PC-3 (cell line): ENCODE measurements at regions not wholly inside any gene's neighbourhood (a gene's known extent, or its start where the extent isn't known, plus 50 kb on each side); places are given as distances from the start of the nearest gene placed in this dataset.

Experiments
- EZH2 ChIP-seq: fragments of 300-600 bp; sonication (generic); IDR thresholded peaks from one replicate; pipeline ENCODE4 v1.6.1; 2017; ENCODE audit warnings: antibody characterized with exemption, mild to moderate bottlenecking, low read length; ENCODE audit not compliant: unreplicated experiment
- EZH2phosphoT487 ChIP-seq: fragments of 300-600 bp; sonication (generic); IDR thresholded peaks from 2 replicates; pipeline ENCODE4 v1.6.1; 2018; ENCODE audit warnings: mild to moderate bottlenecking, antibody characterized with exemption, low read length, borderline replicate concordance
- TF ChIP-seq, protein P1 (sequence below): fragments of 300-600 bp; sonication (generic); conservative IDR thresholded peaks from 2 replicates; pipeline ENCODE4 v1.5.1; 2017; ENCODE audit warnings: antibody characterized with exemption, low read depth, mild to moderate bottlenecking, low read length

DNA sequence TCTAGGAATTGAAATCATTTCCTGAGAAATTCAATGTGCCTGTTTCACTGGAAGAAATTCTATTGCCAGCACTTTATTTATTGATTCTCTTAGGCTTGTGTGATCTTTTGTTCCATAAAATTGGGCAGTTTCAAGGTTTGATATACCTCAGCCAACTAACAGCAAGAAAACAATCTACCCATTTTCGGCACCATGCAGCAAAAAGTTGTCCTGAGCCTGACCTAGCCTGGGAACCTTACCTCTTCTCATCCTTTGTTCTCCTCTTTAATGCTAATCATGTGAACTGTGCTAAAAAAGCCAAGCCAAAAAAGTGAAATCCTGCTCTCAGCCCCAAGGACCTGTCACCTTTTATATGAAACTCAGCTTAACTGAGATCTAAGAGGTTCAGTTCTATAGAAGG is 477.3 kb downstream of the SUCLA2 start:
- TF ChIP-seq, protein P1, sequence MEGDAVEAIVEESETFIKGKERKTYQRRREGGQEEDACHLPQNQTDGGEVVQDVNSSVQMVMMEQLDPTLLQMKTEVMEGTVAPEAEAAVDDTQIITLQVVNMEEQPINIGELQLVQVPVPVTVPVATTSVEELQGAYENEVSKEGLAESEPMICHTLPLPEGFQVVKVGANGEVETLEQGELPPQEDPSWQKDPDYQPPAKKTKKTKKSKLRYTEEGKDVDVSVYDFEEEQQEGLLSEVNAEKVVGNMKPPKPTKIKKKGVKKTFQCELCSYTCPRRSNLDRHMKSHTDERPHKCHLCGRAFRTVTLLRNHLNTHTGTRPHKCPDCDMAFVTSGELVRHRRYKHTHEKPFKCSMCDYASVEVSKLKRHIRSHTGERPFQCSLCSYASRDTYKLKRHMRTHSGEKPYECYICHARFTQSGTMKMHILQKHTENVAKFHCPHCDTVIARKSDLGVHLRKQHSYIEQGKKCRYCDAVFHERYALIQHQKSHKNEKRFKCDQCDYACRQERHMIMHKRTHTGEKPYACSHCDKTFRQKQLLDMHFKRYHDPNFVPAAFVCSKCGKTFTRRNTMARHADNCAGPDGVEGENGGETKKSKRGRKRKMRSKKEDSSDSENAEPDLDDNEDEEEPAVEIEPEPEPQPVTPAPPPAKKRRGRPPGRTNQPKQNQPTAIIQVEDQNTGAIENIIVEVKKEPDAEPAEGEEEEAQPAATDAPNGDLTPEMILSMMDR, result no peak
- TF ChIP-seq EZH2phosphoT487, result no peak
- TF ChIP-seq EZH2, result no peak
